ENCODE measurements at regions not wholly inside any gene's neighbourhood (a gene's known extent, or its start where the extent isn't known, plus 50 kb on each side); places are given as distances from the start of the nearest gene placed in this dataset.
"Not testable (repeated sequence)": the region's sequence is repeated elsewhere in the genome, so short reads cannot be mapped to it uniquely, and the experiment has no call there.

GRCh38 chr3:125767641-125768040 is 172.3 kb upstream of the OSBPL11 start:
- no peak overlapping the region for H3K4me3 ChIP-seq (ENCODE audit: low read length)
- TF ChIP-seq ZNF274 (IDR thresholded peaks at IDR 0.05; ENCODE audit: low read depth, low read length), result no peak

DNA sequence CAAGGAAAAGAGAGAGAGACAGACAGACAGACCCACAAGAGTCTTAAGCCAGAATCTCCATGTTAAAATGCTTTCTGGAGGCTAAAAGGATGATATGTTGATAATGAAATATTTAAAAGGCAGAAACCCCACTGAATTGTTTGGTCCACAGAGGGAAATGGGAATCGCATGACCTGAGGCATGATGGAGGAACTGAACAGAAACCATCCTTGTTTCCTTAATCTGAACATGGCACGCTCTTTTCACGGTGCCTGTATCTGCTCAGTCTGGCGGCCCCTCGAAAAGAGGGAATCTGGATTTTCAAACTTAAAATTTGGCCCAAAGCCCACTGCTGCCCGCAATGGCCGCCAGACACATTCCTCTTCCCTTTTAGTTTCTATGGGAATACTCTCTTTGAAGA is 173.5 kb upstream of the OSBPL11 start:
- H3K4me3 ChIP-seq (ENCODE audit: low read length), result not testable (repeated sequence)

- H3K4me3 ChIP-seq (ENCODE audit: low read length), result not testable (repeated sequence)
Measured at GRCh38 chr3:125771506-125771905, 176.2 kb upstream of the OSBPL11 start.

GRCh38 chr3:125774433-125775034 is 179.2 kb upstream of the OSBPL11 start:
- not testable (repeated sequence) for H3K4me3 ChIP-seq (ENCODE audit: low read length)

- H3K4me3 ChIP-seq (ENCODE audit: low read length), result not testable (repeated sequence)
Measured at GRCh38 chr3:125775106-125775505, 179.8 kb upstream of the OSBPL11 start.

GRCh38 chr3:125775606-125776294 is 180.5 kb upstream of the OSBPL11 start:
- H3K4me3 ChIP-seq (ENCODE audit: low read length), result not testable (repeated sequence)

DNA sequence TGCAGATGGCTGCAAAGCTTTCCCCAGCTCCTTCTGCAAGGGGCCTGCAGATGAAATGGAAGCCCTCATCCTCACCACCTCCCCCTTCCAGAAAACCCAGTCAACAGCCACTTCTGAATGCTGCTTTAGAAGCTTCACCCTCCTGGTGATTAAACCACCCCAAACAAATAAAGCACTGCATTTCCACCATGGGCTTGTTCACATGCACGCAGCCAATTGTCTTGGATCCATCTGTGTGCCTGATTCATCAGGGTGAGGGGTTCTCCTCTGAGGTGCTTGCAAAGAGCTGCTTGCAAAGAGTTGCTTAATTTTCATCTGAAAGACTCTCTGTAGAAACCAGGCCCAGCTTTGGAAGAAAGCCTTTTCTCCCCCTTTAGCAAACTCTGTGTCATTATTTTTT is 184.0 kb upstream of the OSBPL11 start:
- H3K4me3 ChIP-seq (ENCODE audit: low read length), result not testable (repeated sequence)

GRCh38 chr3:125779918-125780317 is 184.6 kb upstream of the OSBPL11 start:
- not testable (repeated sequence) for H3K4me3 ChIP-seq (ENCODE audit: low read length)

DNA sequence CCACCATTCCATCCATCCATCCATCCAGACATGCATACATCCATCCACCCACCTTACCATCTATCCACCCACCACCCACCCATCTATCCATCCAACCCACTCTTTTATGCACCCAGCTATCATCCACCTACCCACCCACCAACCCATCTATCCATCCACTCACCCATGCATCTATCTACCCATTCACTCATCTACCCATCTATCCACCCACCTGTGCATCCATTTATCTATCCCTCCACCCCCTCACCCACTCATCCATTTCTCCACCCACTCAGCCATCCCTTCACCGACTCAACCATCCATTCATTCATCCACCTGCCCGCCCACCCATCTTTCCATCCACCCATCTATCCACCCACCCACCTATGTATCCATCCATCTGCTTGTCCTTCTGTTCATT is 186.4 kb upstream of the OSBPL11 start:
- not testable (repeated sequence) for H3K4me3 ChIP-seq (ENCODE audit: low read length)

DNA sequence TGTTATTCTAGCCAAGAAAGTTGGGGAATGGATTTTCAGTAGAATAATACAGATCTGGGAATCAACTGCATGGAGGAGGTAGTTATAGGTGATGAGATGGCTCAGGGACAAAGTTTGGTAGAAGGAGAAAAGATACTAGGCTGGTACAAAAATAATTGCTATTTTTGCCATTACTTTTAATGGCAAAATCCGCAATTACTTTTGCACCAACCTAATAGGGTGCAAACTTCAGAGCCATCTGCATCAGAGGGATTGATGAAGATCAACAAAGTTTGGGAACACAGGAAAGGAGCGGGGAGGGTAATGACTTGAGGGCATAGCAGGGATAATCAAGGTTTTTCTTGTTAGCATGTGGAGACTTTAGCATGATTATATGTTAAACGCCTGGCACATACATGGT is 178.7 kb upstream of the ROPN1B start:
- not testable (repeated sequence) for H3K4me3 ChIP-seq (ENCODE audit: low read length)

DNA sequence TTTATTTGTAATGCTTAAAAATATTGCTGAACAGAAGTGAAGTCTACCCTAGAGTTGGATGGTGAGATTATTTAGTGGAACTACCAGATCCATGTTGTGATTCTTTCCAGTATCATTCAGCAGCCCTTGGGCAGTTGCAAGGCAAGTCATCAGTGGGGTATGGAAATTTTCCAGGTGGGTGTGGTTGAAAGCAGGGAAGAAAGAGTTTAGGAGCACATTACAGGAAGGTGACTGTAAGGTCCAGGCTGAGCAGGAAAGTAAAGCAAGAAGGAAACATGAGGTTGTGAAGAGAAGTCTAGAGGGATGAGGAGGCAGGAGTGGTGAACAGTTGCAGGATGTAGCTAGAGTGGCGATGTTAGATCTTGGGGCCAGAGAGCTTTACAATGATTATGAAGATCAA is 178.0 kb upstream of the ROPN1B start:
- H3K4me3 ChIP-seq (ENCODE audit: low read length), result not testable (repeated sequence)

GRCh38 chr3:125810010-125810409 is 159.0 kb upstream of the ROPN1B start:
- H3K4me3 ChIP-seq (ENCODE audit: low read length), result not testable (repeated sequence)

DNA sequence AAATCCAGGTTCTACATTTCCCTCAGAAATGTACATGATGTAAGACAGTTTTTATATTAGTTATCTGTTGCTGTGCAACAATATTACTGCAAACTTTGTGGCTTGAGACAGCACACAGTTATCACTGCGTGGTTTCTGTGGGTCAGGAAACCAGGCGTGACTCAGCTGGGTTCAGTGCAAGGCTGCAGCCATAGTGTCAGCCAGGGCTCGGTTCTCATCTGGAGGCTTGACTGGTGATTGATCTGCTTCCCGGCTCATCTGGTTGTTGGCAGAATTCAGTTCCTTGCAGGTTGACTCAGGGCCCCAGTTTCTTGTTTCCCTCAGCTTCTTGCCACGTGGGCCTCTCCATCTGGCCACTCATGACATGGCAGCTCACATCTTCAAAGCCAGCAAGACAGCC is 146.8 kb upstream of the ROPN1B start:
- not testable (repeated sequence) for H3K4me3 ChIP-seq (ENCODE audit: low read length)

DNA sequence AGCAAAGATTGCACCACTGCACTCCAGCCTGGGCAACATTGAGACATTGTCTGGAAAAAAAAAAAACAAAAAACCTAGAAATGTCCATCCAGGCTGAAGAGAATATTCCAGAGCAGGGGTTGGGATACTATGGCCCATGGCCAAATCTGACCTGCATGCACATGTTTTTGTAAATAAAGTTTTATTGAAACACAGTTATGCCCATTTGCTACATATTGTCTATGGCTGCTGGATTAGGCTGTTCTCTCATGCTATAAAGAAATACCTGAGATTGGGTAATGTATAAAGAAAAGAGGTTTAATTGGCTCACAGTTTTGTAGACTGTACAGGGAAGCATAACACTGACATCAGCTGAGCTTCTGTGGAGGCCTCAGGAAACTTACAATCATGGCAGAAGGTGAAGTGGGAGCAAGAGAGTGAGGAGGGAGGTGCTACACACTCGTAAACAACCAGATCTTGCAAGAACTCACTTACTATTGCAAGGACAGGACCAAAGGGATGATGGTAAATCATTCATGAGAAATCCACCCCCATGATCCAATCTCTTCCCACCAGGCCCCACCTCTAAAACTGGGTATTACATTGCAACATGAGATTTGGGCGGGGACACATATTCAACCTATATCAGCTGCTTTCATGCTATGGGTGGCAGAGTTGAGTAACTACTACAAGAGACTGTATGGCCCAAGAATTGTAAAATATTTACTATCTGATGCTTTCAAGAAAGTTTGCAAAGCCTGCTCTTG is 137.8 kb upstream of the ROPN1B start:
- not testable (repeated sequence) for H3K4me3 ChIP-seq (ENCODE audit: low read length)

DNA sequence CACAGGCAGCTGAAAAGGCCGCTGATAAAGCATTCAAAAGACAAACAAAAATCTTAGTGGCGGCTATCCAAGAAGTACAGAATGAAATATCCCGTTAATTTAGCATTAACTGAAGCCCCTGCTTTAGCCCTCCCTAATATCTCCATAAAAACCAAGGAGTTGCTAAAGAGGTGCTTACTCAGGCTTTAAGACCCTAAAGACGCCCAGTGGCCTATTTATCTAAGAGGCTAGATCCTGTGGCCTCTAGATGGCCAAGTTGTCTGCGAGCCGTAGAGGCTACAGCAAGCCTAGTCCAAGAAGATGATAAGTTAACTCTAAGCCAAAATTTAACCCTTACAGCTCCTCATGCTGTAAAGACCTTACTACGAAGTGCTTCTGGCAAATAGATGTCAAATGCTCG is 133.4 kb upstream of the ROPN1B start:
- H3K4me3 ChIP-seq (ENCODE audit: low read length), result not testable (repeated sequence)

DNA sequence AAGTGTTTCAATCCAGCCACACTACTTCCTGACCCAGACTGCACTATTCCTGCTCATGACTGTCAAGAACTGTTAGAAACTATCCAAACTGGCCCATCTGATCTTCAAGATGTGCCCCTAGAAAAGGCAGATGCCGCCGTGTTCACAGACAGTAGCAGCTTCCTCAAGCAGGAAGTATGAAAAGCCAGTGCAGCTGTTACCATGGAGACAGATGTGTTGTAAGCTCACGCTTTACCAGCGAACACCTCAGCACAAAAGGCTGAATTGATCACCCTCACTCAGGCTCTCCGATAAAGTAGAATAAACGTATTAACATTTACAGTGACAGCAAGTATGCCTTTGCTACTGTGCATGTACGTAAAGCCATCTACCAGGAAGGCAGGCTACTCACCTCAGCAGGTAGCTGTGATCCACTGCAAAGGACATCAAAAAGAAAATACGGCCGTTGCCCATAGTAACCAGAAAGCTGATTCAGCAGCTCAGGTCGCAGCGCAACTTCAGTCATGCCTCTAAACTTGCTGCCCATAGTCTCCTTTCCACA is 132.9 kb upstream of the ROPN1B start:
- H3K4me3 ChIP-seq (ENCODE audit: low read length), result not testable (repeated sequence)

- not testable (repeated sequence) for H3K4me3 ChIP-seq (ENCODE audit: low read length)
Measured at GRCh38 chr3:125836786-125837185, 132.2 kb upstream of the ROPN1B start.

- not testable (repeated sequence) for H3K4me3 ChIP-seq (ENCODE audit: low read length)
Measured at GRCh38 chr3:125838857-125839256, 130.1 kb upstream of the ROPN1B start.

GRCh38 chr3:125840465-125840864 is 128.5 kb upstream of the ROPN1B start:
- not testable (repeated sequence) for H3K4me3 ChIP-seq (ENCODE audit: low read length)

DNA sequence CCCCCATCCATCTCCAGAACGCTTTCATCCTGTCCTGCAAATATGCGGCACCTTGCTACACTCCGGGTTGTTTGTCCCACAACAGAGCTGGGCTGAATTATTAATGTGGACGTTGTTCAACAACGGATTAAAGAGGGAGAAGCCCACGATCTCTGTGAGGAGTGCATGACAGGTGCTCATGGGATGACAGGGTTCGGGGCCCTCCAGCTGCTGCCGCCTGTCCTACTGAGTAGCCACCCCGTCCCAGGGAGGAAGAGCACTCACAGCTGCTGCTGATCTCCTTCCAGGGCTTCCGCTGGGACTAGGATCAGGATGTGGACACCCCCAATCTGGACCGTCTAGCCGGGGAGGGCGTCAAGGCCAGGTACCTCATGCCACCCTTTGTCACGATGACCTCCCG is 121.0 kb upstream of the ROPN1B start:
- not testable (repeated sequence) for H3K4me3 ChIP-seq (ENCODE audit: low read length)

GRCh38 chr3:125855006-125855405 is 114.0 kb upstream of the ROPN1B start:
- H3K4me3 ChIP-seq (ENCODE audit: low read length), result not testable (repeated sequence)

DNA sequence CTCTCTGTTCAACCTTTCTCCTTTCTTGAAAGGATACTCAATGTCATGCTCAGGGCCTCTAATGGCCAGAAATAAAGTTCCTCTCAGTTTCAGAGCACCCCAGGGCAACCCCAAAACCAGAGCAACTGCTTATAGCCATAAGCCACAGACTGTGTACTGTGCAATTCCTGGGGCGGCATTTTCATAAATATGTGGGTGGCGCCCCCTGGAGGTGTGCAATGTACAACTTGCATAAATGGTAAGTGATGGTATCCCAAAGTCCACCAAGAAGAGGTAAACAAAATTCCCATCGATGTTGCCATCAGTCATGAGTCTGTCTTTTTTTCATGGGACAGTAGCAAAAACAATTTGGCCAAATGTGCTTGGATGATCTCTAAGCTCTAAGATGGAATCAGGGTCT is 108.4 kb upstream of the ROPN1B start:
- H3K4me3 ChIP-seq (ENCODE audit: low read length), result not testable (repeated sequence)

Data from GM08714 (cell line).